ENCODE measurements at regions not wholly inside any gene's neighbourhood (a gene's known extent, or its start where the extent isn't known, plus 50 kb on each side); places are given as distances from the start of the nearest gene placed in this dataset.

DNA sequence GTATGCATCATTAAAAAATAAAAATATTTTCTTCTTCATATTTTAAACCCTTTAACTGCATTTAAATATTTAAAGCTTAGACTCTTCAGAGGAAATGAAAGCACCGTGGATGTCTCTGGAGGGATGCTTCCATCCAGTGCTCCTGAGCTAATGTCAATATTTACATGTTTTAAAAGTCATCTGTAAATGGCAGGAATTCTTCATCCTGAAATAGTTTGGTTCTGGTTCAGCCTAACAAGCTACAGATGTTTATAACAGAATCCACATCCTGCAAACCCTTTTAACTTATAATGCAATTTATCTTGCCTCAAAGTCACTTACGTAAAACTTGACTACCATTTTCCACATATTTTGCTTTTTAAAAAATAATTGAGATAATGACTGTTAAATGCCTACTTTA, 1207.3 kb downstream of the SLC16A7 start:
- DNase-seq = no peak

DNA sequence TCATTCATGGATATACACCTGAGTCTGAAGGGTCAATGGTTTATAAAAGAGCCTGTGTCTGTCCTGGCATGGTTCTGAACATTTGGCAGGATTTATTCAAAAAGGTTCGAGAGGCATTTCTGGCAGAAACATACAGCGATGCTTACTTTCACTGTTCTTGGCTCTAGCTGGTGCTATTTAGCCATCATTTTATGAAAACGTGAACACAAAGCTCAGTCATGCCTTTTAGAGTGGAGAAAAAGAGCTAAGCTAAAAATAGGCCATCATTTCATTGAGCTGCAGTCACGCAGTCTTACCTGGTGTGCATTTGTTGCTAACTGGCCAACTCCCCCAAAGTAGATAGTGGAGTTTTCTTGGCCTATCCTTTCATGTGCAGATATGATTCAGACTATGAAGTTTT, 1209.5 kb downstream of the SLC16A7 start:
- DNase-seq = peak; percentile 40

DNA sequence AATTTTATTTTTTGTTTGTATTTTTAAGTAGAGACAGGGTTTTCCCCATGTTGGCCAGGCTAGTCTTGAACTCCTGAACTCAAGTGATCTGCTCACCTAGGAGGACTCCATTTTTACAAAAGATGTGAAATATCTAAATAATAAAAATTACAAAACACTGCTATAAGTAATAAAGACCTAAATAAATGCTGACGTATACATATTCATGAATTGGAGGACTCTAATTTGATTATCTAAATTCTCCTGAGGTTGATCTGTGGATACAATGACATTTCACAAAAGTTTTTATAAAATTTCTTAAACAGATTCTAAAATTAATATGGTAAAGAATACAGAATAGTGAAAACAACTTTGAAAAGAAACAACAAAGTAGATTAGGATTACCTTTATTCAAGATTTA, 1224.0 kb downstream of the SLC16A7 start:
- no peak for DNase-seq

DNA sequence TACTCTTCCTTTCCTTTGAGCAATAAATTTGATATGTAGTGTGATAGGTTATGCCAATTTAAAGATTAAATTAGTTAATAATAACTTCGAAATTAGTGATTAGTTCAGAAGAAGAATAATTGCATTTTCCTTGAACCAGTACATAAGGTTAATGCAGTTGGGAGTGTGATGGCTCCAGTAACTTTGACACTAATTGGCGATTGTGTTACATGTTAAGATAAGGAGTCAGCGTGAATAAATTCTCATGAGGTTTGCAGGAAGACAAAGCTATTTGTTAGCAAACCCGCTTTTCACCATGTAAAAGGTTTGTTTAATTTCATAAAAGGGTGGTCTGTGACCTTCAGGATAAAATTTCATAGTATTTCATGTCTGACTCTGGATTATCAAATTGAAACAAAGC, 1226.8 kb downstream of the SLC16A7 start:
- no peak for DNase-seq

DNA sequence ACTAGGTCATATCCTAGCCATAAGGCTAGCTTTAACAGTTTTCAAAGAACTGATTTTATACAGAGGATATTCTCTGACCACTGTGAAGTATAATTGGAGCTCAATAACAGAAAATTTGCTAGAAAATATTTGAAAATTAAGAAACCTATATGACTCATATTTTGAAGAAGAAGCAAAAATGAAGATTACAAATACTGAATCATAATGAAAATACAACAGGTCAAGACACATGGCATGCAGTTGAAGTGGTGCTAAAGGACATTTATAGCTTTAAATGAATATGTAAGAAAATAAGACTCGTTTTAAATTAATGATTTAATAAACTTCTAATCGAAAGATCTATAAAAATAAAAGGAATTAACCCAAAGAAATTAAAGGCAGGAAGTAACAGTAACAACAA, 1234.6 kb downstream of the SLC16A7 start:
- no peak for DNase-seq

DNA sequence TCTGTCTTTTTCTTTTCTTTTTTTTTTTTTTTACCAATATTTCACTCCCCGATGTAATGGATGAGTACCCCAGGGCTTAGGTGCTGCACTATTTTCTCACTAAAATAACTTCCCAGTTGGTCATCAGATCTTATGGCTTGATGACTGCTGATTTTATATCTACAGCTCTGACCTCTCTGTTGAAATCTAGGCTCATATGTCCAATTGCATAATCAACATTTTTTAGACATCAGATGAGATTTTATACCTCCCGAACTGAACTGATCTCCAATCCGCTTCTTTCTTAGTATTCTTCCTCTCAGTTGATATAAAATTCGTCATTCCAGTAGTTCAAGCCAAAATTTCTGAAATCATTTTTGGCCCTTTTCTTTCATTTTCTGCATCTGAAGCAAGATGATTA, 1236.5 kb downstream of the SLC16A7 start:
- no peak for DNase-seq

DNA sequence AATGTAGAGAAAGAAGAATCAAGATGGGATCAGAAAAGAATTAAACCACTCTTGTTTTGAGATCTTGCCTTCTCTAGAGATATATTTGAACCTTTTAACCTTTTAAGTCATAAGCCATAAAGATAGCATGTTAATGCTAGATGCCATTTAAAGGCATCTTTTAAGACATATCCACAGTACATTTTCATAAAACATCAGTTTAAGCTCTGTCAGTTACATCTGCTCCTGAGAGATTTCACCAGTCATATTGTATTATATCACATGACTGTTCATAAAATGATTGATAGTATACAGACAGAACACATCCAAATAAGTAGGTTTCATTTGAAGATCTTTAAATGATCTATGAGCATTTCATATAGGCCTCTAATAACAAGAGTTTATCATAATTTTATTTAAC, 1238.5 kb downstream of the SLC16A7 start:
- DNase-seq = no peak

DNA sequence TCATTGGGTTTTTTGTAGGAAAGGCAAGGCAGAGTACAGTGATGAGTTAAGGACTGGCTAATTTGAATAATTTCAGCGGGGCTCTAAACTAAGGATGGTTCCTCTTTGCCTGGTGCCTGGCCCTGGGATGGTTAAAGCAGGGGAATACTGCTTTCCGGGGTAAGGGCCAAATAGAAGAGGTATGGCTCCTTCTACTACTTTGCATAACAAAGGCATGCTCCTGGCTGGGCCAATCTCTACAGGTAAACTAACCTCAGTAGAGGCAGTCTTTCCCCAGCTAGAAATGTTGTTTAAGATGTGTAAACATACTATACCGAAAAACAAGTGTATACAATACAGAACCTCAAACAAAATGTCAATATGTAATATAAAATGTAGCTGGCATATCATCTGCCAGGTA, 1239.0 kb downstream of the SLC16A7 start:
- no peak for DNase-seq

DNA sequence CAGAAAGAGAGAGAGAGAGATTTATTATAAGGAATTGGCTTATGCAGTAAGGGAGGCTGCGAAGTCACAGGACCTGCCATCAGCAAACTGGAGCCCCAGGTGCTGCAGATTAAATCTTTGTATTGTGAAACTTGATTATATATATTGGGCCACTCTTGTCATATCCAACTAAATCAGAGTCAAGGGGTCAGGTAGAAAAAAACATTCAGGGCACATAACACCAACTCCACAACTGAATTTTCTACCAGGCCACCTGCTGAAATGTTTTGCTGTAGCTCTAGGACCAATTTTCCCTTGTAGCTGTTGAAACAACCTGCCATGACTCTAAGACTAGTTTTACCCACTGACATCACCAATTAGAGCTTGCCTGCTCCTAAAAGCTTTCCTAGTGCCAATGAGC, 1240.8 kb downstream of the SLC16A7 start:
- no peak for DNase-seq

DNA sequence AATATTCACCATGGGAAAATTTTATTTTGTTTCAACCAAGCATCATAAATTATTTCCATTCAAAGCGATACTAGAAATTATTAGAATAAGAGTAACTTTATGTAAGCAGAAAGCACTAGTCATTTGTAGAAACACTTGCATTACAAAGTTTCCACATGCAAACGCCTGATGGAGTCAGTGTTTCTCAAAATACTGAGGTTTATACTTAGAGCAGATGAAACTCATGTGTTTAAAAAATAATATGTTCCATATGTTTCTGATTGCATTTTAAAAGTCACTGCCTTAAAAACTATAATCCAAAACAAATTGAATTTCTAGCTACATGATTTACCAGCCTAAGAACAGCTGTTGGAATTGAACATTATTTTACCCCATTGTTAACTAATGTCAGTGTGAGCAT, 1246.4 kb downstream of the SLC16A7 start:
- no peak for DNase-seq

DNA sequence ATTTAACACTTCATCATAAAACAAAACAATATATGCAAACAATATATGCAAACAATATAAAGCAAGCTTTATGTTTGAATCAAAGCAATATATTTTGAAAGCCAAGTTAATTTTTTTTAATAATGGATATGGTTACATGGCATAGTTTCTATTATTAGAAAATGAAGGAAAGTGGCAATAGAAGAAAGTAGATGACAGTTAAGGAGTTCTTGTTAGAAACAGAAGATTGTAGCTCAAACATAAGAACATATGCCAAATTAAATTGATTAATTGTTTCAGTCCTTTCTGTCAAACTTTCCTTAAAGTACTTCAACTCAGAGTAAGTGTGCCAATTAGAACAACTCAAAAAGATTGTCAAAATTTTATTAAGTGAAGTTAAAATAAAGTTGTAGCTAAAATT, 1248.3 kb downstream of the SLC16A7 start:
- DNase-seq = no peak

DNA sequence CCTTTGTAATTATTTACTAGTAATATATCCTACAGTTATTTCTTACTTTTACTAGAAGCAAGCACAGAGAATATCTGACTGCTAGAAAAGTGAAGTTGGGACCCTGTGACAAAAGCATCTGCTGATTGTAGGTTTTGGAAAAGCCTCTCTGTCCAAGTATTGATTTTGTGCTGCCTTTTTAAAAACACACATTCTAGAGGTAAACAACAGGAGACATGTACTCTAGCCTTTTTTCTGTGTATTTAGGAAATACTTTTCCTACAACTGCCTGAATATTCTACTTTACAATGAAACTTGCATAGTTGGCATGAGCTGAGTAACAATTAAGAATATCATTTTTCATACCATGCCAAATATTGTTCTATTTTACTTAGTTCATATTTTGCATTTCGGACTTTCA, 1249.0 kb downstream of the SLC16A7 start:
- no peak for DNase-seq

DNA sequence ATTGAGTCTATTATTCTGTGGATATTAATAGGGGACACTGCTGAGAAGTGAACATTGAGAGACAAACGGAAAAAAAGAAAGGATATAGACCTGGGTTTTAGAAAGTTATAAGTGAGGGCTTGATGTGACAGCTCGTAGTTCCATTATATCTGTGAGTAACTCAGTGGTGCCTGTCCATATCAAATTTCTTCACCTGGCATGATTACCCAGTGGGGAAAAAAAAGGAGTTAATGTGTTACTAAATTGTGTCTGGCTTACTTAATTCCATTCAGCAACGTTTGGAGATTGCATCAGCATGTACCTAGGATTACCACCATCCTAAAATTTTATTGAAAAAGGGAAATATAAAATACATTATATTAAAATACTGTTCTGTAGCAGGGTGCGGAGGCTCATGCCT, 1249.9 kb downstream of the SLC16A7 start:
- DNase-seq = no peak

DNA sequence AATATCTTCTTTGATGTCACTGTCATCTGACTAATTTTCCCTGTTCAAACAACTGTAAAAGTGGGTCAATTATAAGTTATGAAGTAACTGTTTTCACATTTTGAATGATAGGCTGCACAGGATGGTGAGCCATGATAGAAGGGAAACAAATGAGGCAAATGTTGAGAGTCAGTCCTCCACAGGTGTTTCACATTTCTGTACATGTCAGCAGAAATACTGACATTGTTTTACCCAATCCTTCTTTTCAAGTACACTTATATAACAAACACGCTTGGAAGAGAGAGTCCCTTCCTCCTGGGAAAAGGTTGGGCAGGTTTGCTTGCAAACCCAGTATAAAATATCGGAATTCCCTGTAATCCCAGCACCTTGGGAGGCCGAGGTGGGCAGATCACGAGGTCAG, 1251.5 kb downstream of the SLC16A7 start:
- no peak for DNase-seq

DNA sequence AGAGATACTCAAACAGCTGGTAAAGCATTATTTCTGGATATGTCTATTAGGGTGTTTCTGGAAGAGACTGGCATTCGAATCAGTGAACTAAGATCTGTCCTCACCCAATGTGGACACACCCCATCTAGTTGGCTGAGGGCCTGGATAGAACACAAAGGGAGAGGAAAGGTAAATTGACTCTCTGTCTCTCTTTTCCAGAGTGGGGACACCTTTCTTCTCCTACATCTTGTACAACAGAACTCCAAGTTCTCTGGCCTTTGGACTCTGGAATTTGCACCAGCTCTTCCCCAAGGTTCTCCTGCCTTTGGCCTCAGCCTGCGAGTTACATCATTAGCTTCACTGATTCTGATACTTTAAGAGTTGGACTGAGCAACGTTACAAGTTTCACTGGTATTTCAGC, 1253.9 kb downstream of the SLC16A7 start:
- no peak for DNase-seq

DNA sequence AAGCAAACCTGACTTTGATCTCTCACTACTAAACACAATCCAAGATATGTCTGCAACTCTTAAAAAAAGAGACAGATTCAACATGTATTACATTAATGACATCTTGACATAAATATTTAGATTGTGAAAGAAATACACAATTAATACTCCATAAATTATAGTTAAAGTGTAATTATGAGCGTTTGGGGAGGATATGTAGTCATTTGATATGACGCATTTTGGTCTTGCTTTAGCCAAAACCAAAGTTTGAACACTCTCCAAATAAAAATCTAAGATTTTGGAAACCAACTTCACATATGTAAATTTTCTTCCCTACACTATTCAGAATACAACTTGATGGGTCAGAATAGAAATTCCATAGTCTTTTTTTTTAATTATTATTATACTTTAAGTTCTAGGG, 1257.6 kb downstream of the SLC16A7 start:
- no peak for DNase-seq

DNA sequence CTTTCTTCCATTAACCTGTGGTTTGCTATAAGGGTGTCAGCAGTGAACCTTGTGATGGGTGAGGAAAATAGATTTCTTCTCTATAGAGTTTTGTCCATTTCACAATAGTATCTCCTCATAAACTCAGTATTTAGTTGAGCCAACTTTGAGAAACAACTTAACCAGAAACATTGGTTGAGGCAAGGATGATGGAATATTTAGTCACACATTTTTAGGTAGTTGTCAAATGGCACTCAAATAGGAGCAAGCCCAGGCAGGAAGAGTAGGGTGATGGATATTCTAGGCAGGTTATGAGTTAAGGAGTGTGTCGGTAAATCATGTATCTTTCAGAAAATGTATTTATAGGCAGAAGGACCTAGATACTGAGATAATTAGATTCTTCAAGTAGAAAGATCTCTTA, 1267.6 kb downstream of the SLC16A7 start:
- DNase-seq = no peak

DNA sequence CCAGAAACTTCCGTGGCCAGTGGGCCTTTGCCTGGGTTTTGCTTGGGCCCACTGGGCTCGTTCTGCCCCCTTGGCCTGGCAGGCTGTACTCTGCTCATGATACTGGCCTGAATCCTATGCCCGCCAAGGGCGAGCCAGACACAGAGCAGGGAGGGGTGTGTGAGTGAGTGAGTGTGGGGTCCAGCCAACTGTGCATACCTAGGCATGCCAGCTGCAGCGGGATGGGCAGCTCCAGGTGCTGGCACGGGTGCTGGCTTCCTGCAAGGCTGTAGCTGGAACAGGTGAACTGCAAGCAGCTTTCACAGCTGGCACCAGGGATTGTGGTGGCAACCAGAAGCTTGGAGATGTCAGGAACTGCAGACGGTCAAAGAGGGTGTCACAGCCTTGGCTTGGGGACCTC, 1276.4 kb downstream of the SLC16A7 start:
- DNase-seq = no peak

DNA sequence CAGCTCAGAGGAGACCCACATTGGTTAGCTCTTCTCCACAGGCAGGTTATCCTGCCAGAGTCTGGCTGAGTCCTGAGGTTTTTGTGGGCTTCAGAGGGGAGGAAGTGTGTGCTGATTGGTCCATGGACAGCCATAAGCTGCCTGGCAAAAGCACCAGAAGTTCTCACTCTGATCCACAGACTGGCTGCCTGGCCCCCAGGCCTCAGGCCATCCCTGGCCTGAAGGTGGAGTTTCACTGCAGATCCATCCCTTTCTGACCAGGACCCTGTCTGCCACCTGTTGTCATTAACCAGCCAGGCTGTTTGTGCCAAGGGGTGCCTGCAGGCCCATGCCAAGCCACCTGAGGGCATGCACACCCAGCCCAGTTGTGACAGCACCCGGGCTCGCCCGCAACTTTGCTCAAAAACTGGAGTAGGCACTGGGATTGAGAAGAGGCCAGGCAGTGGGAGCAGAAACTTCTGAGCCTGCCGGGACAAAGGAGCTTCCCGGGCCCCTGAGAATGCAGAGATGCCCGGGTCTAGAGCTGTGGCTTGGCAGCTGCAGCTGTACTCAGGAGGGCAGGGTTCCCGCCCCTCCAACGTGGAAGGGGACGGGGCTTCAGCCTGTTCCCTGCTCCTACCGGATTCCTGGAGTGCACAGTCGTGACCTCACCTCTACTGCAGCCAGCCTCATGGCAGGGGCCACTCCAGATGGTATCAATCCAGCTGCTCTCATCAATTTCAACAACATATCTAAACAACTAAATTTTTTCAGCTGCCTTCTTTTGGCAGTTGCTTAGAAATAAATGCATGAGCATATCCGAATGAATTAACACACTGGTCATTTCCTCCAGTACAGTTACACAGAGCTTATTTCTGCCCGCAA, 1277.3 kb downstream of the SLC16A7 start:
- no peak for DNase-seq

DNA sequence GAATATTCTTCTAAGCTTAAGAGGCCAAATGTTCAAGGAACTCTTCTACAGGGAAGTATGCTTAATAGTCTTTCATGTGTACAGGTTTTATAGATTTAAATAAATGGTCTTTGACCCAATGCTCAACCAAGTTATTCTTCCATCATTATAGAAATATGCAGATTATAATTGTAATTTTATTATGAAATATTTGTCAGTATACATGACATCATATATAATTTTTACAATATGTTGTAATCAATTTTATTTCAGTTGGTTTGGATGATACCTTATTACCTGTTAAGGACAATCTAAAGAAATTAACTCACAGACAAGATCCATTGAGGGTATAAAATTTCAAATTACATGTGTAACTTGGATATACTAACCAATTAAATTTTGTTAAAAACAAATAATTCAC, 1278.3 kb downstream of the SLC16A7 start:
- no peak for DNase-seq

DNA sequence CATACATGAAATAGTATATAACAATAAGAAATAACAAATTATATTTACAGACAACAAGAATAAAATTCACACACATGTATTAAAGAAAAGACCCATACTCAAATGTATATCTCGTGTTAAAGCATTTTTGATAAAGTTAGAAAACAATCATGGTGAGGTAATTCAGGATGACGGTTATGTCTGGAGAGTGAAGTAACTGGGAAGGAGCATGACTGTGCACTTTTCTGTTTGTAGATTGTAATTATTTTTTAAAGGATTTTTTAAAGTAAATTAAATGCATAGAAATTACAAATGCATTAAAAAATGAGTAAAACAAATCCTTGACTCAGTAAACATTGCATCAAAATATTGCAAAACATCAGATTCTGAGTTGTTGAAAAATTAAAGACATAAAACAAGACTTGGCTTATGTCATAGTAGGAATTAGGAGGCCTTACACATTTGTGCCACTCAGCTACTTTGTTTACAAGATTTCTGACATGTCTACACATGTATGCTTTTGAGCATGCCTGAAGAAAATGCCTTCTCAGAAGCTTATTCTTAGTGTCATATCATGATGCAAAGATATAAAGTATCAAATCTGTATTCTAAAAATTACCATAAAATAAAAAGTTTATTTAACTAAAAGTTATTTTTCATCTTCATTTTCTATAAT, 1325.1 kb downstream of the SLC16A7 start:
- DNase-seq = no peak

DNA sequence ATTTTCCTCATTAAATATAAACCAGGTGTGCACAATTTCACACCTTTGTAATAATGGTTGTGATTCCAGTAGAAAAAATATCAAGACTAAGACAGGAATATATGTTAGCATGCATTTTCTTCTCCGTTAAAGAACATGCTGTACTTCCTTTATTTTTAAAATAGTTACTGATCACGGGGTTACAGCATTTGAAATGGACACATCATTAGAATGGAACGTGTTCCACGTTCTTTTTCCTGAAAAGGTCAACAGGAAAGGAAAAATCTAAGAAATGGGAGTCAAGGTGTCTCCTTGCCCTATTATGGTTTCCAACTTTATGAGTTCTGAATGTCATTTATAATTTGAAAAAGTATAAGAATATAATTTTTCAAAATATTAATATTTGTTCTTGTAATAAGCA, 1325.7 kb downstream of the SLC16A7 start:
- DNase-seq = no peak

DNA sequence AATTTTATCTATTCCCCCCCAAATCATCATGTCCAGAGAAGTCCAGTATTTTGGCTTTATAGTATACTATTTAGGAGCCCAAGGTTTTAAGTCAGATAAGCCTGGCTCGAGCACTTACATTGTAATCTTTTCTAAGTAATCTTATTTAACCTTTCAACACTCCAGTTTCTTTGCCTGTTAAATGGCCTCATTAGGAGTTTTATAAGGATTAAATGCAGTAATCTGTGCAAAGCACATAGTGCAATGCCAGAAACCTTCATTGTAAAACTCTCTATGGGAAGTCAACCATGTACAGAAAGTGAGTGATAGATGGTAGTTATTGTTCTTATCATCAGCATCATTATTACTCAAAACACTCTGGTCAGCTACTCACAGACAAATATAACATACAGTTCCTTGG, 1330.4 kb downstream of the SLC16A7 start:
- no peak for DNase-seq

DNA sequence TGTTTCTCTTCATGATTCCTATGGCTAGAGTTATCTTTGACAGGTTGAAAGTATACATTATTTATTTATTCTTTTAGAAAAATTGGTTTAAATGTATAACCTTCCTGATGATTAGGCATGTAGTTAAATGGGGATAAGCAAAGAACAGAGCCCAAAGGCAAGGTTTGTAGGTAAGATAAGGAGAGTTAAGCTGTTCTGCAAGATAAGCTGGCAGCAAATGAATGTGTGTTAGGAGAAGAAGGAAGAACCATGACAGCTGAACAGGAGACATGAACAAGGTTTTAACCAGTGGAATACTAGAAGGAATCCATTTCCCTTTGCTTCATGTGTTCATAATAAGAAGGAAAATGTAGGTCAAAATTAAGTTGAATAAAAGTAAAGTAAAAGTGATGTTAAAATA, 1330.1 kb upstream of the USP15 start:
- no peak for DNase-seq
